Middle frontal gyrus (tissue), 1 donor: ENCODE measurements at regions not wholly inside any gene's neighbourhood (a gene's known extent, or its start where the extent isn't known, plus 50 kb on each side); places are given as distances from the start of the nearest gene placed in this dataset.

ENCODE experiments used
- DNase-seq: peaks from one replicate; pipeline ENCODE4 v3.0.0-alpha.2; 2015; ENCODE audit warnings: low spot score; ENCODE audit errors: extremely low spot score

- DNase-seq: no peak
Measured at GRCh38 chr9:80400624-80401230, 829.0 kb downstream of the TLE4 start.

DNA sequence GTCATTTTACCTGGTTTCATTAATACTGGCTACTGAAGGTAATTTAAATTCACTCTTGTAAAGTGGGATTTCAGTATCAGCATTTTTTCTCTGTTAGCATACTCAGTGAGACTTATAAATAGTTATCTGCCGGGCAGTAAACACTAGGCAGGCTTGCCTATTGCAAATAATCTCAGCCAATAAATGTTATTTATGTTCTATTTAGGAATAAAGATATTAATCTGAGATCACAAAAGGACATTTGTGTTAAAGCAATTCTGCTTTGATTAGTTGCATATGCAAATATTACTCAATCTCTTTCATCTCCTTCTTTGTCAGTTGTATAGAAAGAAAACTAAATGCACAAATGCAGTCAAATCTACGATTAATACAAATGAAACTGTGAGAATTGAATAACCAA lies 827.8 kb downstream of the TLE4 start:
- no peak for DNase-seq

DNA sequence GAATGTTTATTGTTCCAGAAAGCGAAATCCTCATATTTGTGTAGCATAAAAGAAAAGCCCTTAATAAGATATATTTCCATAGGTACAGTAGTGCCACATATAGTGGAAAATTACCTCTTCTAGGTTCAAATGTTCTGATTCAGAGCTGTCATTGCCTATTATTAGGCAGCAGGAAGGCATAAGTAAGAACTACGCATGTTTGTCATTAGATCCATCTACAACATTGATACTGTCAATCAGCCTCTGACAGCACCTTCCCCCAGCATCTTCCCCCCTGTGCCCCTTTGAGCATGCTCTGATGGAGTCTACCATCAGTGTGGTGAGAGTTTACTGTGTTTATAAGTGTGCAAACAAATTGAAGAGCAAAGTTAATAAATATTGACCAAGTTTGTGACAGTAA lies 816.1 kb downstream of the TLE4 start:
- no peak for DNase-seq

GRCh38 chr9:80385246-80385645 lies 813.5 kb downstream of the TLE4 start:
- DNase-seq: no peak

DNA sequence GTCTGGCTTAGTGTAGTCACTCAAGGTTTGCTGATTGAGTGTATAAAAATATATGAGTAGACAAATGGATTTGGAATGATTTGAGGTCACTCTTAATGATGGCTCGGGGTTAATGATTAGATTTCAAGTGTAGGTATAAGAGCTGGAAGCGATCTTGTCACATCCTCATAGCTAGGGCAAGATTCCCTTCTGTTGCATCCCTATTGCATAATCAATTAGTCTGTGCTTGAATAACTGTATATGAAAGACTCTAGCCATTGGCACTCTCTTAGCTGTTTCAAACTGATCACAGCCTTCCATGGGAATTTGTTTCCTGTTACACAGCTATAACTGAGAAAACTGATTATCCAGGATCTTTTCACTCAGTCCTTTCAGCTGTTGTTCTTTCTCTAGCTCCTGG lies 811.6 kb downstream of the TLE4 start:
- no peak for DNase-seq

DNA sequence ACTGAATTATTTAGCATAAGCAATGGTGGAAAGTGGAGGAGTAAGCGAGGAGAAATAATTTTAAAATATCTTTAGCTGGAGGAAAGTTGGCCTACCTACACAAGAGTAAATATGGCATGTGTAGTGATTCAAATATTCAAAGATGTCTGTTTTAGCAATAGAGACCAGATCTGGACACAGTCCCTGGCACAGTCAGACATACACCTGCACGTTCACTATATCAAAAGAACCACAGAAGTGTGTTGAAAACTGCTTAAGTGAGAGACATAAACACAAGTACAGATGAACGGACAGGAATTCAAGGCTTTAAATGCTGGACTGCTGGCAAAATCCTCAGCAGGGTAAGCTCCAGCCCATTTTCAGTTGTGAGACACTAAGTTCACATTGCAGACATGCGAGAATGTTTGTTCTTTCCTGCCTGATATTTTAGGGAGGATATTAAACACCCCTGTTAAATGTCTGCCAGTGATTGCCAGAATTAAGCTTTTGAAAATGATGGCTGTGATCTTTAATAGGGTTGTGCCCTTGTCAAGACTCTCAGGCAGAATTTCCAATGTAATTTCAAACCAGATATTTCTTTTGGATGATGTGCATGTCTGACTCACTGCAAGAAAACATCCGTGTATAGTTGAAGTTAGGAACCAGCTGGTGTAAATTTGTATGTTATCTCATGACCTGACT lies 810.6 kb downstream of the TLE4 start:
- DNase-seq: no peak

DNA sequence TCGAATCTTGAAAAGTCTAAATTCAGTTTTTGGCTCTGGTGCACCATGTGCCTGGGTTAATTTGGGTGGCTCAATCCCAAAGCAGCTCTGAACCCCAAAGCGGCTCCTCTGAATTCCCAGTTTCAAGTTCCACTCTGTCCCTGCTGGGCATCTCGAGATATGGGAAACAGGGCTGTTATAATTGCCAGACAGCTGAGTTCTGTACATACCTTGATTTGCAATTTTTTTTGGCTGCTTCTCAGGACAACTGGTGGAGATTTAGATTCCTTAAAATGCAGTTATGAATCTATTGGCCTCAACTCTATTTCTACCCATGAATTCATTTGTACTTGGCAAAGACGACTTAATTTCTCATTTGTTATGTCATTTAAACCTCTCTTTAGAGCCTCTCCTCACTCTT lies 808.5 kb downstream of the TLE4 start:
- DNase-seq: no peak

- no peak for DNase-seq
Measured at GRCh38 chr9:80378669-80379293, 807.0 kb downstream of the TLE4 start.

- no peak for DNase-seq
Measured at GRCh38 chr9:80376180-80376579, 804.4 kb downstream of the TLE4 start.

DNA sequence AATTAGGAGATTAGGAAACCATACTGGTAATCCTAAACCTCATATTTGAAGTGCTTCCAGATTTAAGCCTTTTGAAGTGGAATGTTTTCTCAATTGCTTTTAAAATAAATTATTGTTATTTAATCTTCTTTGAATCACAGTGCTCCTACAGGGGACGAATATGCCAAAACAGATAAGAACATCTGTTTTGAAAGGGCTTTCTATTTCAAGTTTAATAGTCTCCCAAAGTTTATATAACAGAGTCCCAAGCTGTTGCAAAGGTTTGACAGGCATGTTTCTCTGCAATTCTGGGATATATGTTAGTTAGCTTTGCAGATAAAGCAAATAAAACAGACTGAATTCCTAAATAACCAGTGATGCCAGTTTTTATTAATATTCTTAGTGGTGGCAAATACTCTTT lies 803.7 kb downstream of the TLE4 start:
- no peak for DNase-seq

DNA sequence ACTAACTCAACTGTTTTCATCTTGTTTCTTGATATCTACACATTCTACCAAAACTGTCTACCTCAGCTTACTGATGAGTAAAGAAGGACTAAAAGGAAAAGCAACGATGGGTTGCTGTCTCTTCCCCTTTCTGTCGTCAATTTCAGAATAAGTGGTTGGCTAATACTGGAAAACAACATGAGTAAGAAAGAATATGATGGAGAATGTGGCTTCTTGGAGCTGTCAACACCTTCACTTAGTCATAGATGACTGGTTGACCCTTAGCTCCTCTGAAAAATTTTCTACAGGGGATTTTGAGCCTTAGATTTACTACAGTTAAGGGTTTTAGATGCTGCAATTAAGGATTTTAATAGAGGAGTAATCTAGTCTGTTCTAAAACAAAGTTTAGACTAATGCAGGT lies 797.9 kb downstream of the TLE4 start:
- no peak for DNase-seq

GRCh38 chr9:80366626-80367025 lies 794.9 kb downstream of the TLE4 start:
- no peak for DNase-seq

- no peak for DNase-seq
Measured at GRCh38 chr9:80359941-80360881, 788.4 kb downstream of the TLE4 start.

GRCh38 chr9:80359291-80359690 lies 787.5 kb downstream of the TLE4 start:
- DNase-seq: no peak

GRCh38 chr9:80352967-80353366 lies 781.2 kb downstream of the TLE4 start:
- DNase-seq: no peak

DNA sequence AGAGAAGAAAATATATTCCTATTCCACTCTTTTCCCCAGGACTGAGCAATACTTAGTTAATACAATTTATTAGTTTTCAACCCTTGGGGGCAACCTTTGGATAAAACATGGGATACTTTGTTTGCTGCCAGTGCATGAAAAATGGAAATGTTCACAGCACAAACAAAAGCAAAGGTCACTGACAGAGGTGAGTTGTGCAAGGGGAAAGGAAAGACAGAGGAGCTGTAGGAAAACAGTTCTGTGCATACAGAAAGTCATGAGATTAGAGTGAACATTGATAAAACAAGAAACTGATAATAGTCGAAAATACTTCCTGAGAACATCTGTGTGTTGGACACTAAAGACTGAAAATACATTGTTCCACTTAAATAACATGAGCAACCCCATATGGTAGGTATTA lies 779.8 kb downstream of the TLE4 start:
- DNase-seq: no peak

DNA sequence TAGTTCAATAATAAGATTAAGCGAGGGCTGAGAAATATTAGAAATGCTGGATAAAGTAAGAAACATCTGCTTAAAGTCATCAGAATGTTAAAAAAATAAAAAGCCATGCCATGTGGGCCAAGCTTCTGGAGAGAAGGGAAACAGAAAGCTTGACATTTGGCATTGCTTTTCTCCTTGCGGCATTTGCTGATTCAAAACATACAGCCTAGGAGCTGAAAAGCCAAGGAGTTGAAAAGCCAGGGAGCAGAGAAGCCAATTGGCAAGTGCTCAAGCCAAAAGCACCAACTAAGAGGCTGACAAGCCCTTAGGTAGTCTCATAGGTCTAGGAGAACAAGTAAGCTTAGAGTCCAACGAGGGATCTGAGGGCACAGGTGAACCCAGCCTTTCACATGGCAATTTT lies 754.3 kb downstream of the TLE4 start:
- DNase-seq: no peak

DNA sequence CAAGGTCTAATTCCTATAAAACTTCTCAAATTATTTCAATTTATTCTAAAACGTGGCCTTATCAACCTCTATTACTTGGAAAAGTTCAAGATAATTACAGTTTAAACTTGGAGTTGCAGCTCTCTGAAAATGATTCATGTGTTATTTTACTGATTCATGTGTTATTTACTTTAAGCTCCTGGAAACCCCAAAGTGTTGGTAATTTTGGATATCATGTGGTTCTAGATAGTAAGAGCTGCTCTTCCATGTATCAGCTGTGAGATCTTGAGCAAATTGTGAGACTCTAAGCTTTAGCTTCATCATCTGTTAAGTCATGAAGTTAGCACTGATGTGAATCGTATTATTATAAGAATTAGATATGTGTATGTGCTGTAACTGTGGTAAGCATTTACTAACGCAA lies 749.2 kb downstream of the TLE4 start:
- DNase-seq: no peak

- no peak for DNase-seq
Measured at GRCh38 chr9:80320480-80320879, 748.7 kb downstream of the TLE4 start.

- DNase-seq: no peak
Measured at GRCh38 chr9:80305136-80305535, 733.4 kb downstream of the TLE4 start.

GRCh38 chr9:80294955-80295354 lies 723.2 kb downstream of the TLE4 start:
- no peak for DNase-seq

GRCh38 chr9:80294318-80294717 lies 722.6 kb downstream of the TLE4 start:
- DNase-seq: no peak
